ENCODE measurements at regions not wholly inside any gene's neighbourhood (a gene's known extent, or its start where the extent isn't known, plus 50 kb on each side); places are given as distances from the start of the nearest gene placed in this dataset.
A peak's percentile ranks its signal among the peaks of the same experiment; 100 is the strongest.

DNA sequence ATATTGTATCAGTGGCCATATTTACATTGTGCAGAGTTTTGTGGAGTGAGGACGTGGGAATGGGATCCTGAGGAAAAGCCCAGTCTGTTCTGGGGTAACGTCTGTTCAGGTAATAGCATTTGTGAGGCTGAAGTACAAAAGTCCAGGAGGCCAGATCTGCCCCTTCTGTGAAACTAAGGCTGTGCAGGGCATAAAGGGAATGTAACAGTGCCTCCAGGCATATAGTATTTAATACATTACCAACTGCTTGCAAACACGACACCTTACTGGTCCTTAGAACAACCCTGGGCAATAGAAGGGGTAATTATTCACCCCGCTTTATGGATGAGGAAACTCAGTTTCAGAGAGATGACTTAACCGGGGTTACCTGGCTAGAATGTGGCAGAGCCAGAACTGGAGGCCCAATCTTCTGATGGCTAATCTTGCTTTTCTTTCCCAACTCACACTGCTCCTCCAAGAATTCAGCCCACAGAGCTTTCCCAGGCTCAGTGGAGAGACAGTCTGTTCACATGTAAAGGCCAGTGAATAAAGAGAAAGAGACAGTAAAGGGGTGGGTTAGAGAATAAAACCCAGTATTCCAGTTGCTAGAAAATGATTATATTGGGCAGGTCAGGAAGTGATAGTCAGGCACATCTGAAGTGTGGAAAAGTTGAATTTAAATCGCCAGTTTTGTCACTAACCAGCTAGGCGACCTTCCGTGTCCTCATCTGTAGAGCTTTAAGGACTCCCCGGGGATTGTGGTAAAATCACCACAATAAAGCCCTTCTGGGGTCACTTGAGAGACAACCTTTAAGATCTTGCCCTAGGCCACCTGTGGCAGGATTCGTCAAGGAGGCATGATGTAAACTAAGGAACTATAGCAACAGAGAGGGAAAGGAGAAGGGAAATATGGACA, 280.7 kb upstream of the CITED2 start:
- Histone ChIP-seq H3K4me3 (ENCODE audit: insufficient read depth, low read depth, low read length) (no peak overlapping the region), H3K9ac (ENCODE audit: low read length) (no peak overlapping the region), H3K9me3 (ENCODE audit: insufficient read depth, low read depth, low read length) (no peaks in the 10 kb centered on the region), H3K27me3 (ENCODE audit: insufficient read depth, low read length) (no peaks in the 10 kb centered on the region), H4K20me1 (ENCODE audit: insufficient read depth, low read length) (no peaks in the 10 kb centered on the region), H3K4me1 (ENCODE audit: insufficient read depth, low read length) (no peaks in the 10 kb centered on the region), H2AFZ (ENCODE audit: low read depth, low read length) (no peak overlapping the region), H3K4me2 (ENCODE audit: low read length) (no peak overlapping the region), H3K36me3 (ENCODE audit: insufficient read depth, low read length) (no peaks in the 10 kb centered on the region), H3K27ac (ENCODE audit: low read depth, low read length) (no peak overlapping the region), H3K79me2 (ENCODE audit: insufficient read depth, low read length) (no peaks in the 10 kb centered on the region)
- Mint-ChIP-seq H3K27ac (ENCODE audit: unreplicated experiment) (peak overlapping the region; percentile 69), H3K27me3 (ENCODE audit: low read depth, unreplicated experiment) (no peaks in the 10 kb centered on the region), H3K9me3 (ENCODE audit: unreplicated experiment) (peaks cover 3% of the 10 kb centered on the region), H3K4me1 (ENCODE audit: low read depth, unreplicated experiment) (no peaks in the 10 kb centered on the region), H3K4me3 (ENCODE audit: unreplicated experiment) (no peak overlapping the region), H3K36me3 (ENCODE audit: low read depth, unreplicated experiment) (no peaks in the 10 kb centered on the region)
- FAIRE-seq (no peak), DNase-seq (ENCODE audit: low read depth) (no peak)
- no peak for TF ChIP-seq EZH2 (IDR thresholded peaks at IDR 0.05; ENCODE audit: insufficient read depth, low read length)
- TF ChIP-seq, protein P1, sequence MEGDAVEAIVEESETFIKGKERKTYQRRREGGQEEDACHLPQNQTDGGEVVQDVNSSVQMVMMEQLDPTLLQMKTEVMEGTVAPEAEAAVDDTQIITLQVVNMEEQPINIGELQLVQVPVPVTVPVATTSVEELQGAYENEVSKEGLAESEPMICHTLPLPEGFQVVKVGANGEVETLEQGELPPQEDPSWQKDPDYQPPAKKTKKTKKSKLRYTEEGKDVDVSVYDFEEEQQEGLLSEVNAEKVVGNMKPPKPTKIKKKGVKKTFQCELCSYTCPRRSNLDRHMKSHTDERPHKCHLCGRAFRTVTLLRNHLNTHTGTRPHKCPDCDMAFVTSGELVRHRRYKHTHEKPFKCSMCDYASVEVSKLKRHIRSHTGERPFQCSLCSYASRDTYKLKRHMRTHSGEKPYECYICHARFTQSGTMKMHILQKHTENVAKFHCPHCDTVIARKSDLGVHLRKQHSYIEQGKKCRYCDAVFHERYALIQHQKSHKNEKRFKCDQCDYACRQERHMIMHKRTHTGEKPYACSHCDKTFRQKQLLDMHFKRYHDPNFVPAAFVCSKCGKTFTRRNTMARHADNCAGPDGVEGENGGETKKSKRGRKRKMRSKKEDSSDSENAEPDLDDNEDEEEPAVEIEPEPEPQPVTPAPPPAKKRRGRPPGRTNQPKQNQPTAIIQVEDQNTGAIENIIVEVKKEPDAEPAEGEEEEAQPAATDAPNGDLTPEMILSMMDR (IDR thresholded peaks at IDR 0.05; ENCODE audit: insufficient read depth, low read depth, low read length) = no peak

DNA sequence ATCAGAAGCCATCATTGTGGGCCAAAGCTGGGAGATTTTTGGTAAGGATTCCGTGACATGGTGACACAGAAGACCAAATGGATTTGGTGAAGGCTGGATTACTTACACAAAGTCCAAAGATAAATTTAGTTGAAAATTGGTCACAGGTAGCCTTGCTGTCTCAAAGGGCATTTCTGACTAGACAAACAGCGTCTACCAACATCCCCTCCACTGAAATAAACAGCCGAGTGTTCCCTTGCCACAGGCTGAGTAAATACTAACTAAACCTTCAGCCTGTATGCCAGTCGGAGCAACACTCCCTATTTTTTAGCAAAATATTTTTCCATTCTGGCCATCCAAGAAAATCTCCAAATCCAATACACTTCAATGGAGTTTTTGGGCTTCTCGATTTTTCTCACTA, 279.9 kb upstream of the CITED2 start:
- TF ChIP-seq, protein P1 (IDR thresholded peaks at IDR 0.05; ENCODE audit: insufficient read depth, low read depth, low read length) = no peak
- no peak for TF ChIP-seq EZH2 (IDR thresholded peaks at IDR 0.05; ENCODE audit: insufficient read depth, low read length)
- H3K27me3 ChIP-seq (ENCODE audit: insufficient read depth, low read length) = no peaks in the 10 kb centered on the region
- no peak overlapping the region for H3K27ac Mint-ChIP-seq (ENCODE audit: unreplicated experiment)
- FAIRE-seq = no peak
- H3K27ac ChIP-seq (ENCODE audit: low read depth, low read length) = no peak overlapping the region
- no peaks in the 10 kb centered on the region for H4K20me1 ChIP-seq (ENCODE audit: insufficient read depth, low read length)
- no peak overlapping the region for H3K4me3 Mint-ChIP-seq (ENCODE audit: unreplicated experiment)
- no peaks in the 10 kb centered on the region for H3K9me3 Mint-ChIP-seq (ENCODE audit: unreplicated experiment)
- H3K4me1 ChIP-seq (ENCODE audit: insufficient read depth, low read length) = no peaks in the 10 kb centered on the region
- no peak overlapping the region for H3K4me3 ChIP-seq (ENCODE audit: insufficient read depth, low read depth, low read length)
- H3K27me3 Mint-ChIP-seq (ENCODE audit: low read depth, unreplicated experiment) = no peaks in the 10 kb centered on the region
- no peaks in the 10 kb centered on the region for H3K4me1 Mint-ChIP-seq (ENCODE audit: low read depth, unreplicated experiment)
- DNase-seq (ENCODE audit: low read depth) = no peak
- no peak overlapping the region for H3K4me2 ChIP-seq (ENCODE audit: low read length)
- H3K36me3 ChIP-seq (ENCODE audit: insufficient read depth, low read length) = no peaks in the 10 kb centered on the region
- no peaks in the 10 kb centered on the region for H3K36me3 Mint-ChIP-seq (ENCODE audit: low read depth, unreplicated experiment)
- H3K9me3 ChIP-seq (ENCODE audit: insufficient read depth, low read depth, low read length) = no peaks in the 10 kb centered on the region
- no peaks in the 10 kb centered on the region for H3K79me2 ChIP-seq (ENCODE audit: insufficient read depth, low read length)
- H2AFZ ChIP-seq (ENCODE audit: low read depth, low read length) = no peak overlapping the region
- no peak overlapping the region for H3K9ac ChIP-seq (ENCODE audit: low read length)

- H3K4me3 Mint-ChIP-seq (ENCODE audit: unreplicated experiment) = no peak overlapping the region
Measured at GRCh38 chr6:139653111-139653510, 278.7 kb upstream of the CITED2 start.

More at GRCh38 chr6:139653111-139653510, 278.7 kb upstream of the CITED2 start:
- Histone ChIP-seq H3K79me2 (ENCODE audit: insufficient read depth, low read length) (no peaks in the 10 kb centered on the region), H3K27me3 (ENCODE audit: insufficient read depth, low read length) (no peaks in the 10 kb centered on the region), H2AFZ (ENCODE audit: low read depth, low read length) (no peak overlapping the region), H4K20me1 (ENCODE audit: insufficient read depth, low read length) (no peaks in the 10 kb centered on the region), H3K9me3 (ENCODE audit: insufficient read depth, low read depth, low read length) (no peaks in the 10 kb centered on the region), H3K4me2 (ENCODE audit: low read length) (no peak overlapping the region), H3K4me1 (ENCODE audit: insufficient read depth, low read length) (no peaks in the 10 kb centered on the region), H3K9ac (ENCODE audit: low read length) (no peak overlapping the region), H3K27ac (ENCODE audit: low read depth, low read length) (no peak overlapping the region), H3K36me3 (ENCODE audit: insufficient read depth, low read length) (no peaks in the 10 kb centered on the region), H3K4me3 (ENCODE audit: insufficient read depth, low read depth, low read length) (no peak overlapping the region)
- Mint-ChIP-seq H3K27ac (ENCODE audit: unreplicated experiment) (no peak overlapping the region), H3K9me3 (ENCODE audit: unreplicated experiment) (no peaks in the 10 kb centered on the region), H3K27me3 (ENCODE audit: low read depth, unreplicated experiment) (no peaks in the 10 kb centered on the region), H3K36me3 (ENCODE audit: low read depth, unreplicated experiment) (no peaks in the 10 kb centered on the region), H3K4me1 (ENCODE audit: low read depth, unreplicated experiment) (no peaks in the 10 kb centered on the region)
- DNase-seq (ENCODE audit: low read depth) (no peak), FAIRE-seq (no peak)
- no peak for TF ChIP-seq EZH2 (IDR thresholded peaks at IDR 0.05; ENCODE audit: insufficient read depth, low read length)
- TF ChIP-seq, protein P1 (IDR thresholded peaks at IDR 0.05; ENCODE audit: insufficient read depth, low read depth, low read length) = no peak
